Lower lobe of right lung (tissue), 2 donors: ENCODE measurements at regions not wholly inside any gene's neighbourhood (a gene's known extent, or its start where the extent isn't known, plus 50 kb on each side); places are given as distances from the start of the nearest gene placed in this dataset.
"Not testable (repeated sequence)": the region's sequence is repeated elsewhere in the genome, so short reads cannot be mapped to it uniquely, and the experiment has no call there.

Source experiments
- ATAC-seq, 2 donors: fragments of 200-7000 bp; cut with Tn5 transposase; one replicate each; pipeline ENCODE4 v1.9.1; 2020 to 2022; ENCODE audit warnings: mild to moderate bottlenecking in 2 of 2, moderate library complexity in 2 of 2
- DNase-seq: peaks from one replicate; pipeline ENCODE4 v3.0.0-alpha.2; 2020
- H3K27ac ChIP-seq: fragments of 200-600 bp; one replicate; pipeline ENCODE4 v1.8.0; 2022
- H3K27me3 ChIP-seq: fragments of 200-600 bp; one replicate; pipeline ENCODE4 v1.8.0; 2022; ENCODE audit warnings: low read depth
- H3K36me3 ChIP-seq: fragments of 200-600 bp; one replicate; pipeline ENCODE4 v1.8.0; 2022; ENCODE audit warnings: mild to moderate bottlenecking
- H3K4me1 ChIP-seq: fragments of 200-600 bp; one replicate; pipeline ENCODE4 v1.8.0; 2022
- H3K4me3 ChIP-seq: fragments of 200-600 bp; one replicate; pipeline ENCODE4 v1.8.0; 2022; ENCODE audit warnings: mild to moderate bottlenecking
- H3K9me3 ChIP-seq: fragments of 200-600 bp; one replicate; pipeline ENCODE4 v1.8.0; 2022
- intact Hi-C: fragments of 100-400 bp; cut with DNase I; formaldehyde crosslinking; loops from one replicate; pipeline ENCODE4 v1.11.0; 2022
- TF ChIP-seq, protein P1 (sequence below): fragments of 200-600 bp; IDR thresholded peaks from one replicate; pipeline ENCODE4 v1.8.0; 2022; ENCODE audit warnings: antibody characterized with exemption, mild to moderate bottlenecking
- donor health status: DM: no; HTN: yes; CAD: no; lungs with severe emphysema.

GRCh38 chr4:45442466-45442865, 681.4 kb downstream of the GABRG1 start:
- H3K9me3 ChIP-seq: no peaks in the 10 kb centered on the region
- intact Hi-C loops: no loop called here
- ATAC-seq (no peak), DNase-seq (no peak)
- no peak overlapping the region for H3K27ac ChIP-seq
- H3K4me1 ChIP-seq: no peaks in the 10 kb centered on the region
- H3K36me3 ChIP-seq: no peaks in the 10 kb centered on the region
- H3K4me3 ChIP-seq: no peak overlapping the region
- TF ChIP-seq, protein P1, sequence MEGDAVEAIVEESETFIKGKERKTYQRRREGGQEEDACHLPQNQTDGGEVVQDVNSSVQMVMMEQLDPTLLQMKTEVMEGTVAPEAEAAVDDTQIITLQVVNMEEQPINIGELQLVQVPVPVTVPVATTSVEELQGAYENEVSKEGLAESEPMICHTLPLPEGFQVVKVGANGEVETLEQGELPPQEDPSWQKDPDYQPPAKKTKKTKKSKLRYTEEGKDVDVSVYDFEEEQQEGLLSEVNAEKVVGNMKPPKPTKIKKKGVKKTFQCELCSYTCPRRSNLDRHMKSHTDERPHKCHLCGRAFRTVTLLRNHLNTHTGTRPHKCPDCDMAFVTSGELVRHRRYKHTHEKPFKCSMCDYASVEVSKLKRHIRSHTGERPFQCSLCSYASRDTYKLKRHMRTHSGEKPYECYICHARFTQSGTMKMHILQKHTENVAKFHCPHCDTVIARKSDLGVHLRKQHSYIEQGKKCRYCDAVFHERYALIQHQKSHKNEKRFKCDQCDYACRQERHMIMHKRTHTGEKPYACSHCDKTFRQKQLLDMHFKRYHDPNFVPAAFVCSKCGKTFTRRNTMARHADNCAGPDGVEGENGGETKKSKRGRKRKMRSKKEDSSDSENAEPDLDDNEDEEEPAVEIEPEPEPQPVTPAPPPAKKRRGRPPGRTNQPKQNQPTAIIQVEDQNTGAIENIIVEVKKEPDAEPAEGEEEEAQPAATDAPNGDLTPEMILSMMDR: no peak
- H3K27me3 ChIP-seq: no peaks in the 10 kb centered on the region

DNA sequence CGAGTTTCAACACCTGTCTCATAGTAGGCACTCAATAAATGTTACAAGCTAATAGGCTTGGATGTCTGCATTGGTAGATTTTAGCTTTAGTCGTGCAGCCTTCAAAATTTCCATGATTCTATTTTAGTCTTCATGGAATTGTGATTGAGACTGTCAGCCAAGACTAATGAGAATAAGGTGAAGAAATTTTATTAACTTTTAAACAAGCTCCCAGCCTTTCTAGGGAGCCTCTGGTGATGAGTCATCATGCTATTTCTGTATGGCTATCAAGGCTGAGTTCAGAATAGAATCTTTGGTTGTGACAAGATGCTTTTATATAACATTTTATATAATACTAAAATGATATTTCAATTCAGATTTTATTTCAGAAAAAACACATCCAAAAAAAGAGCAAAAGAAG, 685.8 kb downstream of the GABRG1 start:
- Histone ChIP-seq H3K4me3 (no peak overlapping the region), H3K36me3 (no peaks in the 10 kb centered on the region), H3K9me3 (no peaks in the 10 kb centered on the region), H3K4me1 (no peaks in the 10 kb centered on the region), H3K27ac (no peak overlapping the region), H3K27me3 (no peaks in the 10 kb centered on the region)
- intact Hi-C loops: no loop called here
- ATAC-seq (no peak), DNase-seq (no peak)
- TF ChIP-seq, protein P1: no peak

- no peak overlapping the region for H3K4me3 ChIP-seq
- TF ChIP-seq, protein P1: no peak
- no peaks in the 10 kb centered on the region for H3K36me3 ChIP-seq
- H3K27ac ChIP-seq: no peak overlapping the region
- no peak for DNase-seq
- intact Hi-C loops: no loop called here
- no peak for ATAC-seq
- H3K9me3 ChIP-seq: no peaks in the 10 kb centered on the region
- H3K27me3 ChIP-seq: no peaks in the 10 kb centered on the region
- H3K4me1 ChIP-seq: no peaks in the 10 kb centered on the region
These were observed 686.5 kb downstream of the GABRG1 start for GRCh38 chr4:45437381-45437780.

DNA sequence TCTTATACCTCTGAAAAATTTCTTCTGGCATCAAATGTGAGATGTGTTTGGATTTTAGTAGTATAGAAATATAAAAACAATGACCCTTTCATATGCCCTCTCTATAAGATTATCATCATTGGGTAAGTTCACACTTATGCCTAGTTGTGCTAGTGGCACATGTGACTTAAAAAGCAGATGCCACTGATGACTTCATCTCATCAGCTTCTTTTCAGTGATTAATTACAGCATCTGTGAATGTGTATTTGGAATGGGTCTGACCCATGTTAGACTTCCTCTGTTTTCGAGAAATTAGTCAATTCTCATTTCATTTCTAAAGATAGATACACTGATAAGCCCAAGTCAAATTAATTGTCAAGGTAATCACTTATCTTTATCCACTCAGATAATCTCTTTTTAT, 698.7 kb downstream of the GABRG1 start:
- H3K4me3 ChIP-seq: no peak overlapping the region
- ATAC-seq (no peak), DNase-seq (no peak)
- no peak overlapping the region for H3K27ac ChIP-seq
- no peaks in the 10 kb centered on the region for H3K36me3 ChIP-seq
- H3K9me3 ChIP-seq: no peaks in the 10 kb centered on the region
- H3K4me1 ChIP-seq: no peaks in the 10 kb centered on the region
- intact Hi-C loops: no loop called here
- no peaks in the 10 kb centered on the region for H3K27me3 ChIP-seq
- TF ChIP-seq, protein P1: no peak

DNA sequence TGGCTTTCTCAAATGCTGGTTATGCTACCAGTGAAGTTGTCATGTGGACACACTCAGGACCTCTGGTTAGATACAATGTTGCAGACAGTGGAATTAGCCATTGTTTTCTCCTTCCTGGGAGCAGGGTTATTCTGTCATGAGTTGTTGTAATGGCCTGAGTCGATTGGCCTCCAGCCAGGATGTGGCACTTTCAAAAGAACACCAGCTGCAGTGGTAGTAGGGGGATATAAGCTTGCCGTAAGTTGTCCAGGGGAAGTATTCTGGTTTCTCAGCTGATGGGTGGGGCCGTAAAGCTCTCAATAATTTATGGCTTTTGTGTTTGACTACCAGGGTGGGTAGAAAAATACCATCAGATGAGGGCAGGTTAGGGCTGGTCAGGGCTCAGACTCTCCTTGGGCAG, 697.5 kb upstream of the GNPDA2 start:
- Histone ChIP-seq H3K36me3 (no peaks in the 10 kb centered on the region), H3K4me3 (no peak overlapping the region), H3K27ac (no peak overlapping the region), H3K4me1 (no peaks in the 10 kb centered on the region), H3K9me3 (no peaks in the 10 kb centered on the region), H3K27me3 (no peaks in the 10 kb centered on the region)
- DNase-seq (no peak), ATAC-seq (no peak)
- intact Hi-C loops: no loop called here
- TF ChIP-seq, protein P1: no peak

DNA sequence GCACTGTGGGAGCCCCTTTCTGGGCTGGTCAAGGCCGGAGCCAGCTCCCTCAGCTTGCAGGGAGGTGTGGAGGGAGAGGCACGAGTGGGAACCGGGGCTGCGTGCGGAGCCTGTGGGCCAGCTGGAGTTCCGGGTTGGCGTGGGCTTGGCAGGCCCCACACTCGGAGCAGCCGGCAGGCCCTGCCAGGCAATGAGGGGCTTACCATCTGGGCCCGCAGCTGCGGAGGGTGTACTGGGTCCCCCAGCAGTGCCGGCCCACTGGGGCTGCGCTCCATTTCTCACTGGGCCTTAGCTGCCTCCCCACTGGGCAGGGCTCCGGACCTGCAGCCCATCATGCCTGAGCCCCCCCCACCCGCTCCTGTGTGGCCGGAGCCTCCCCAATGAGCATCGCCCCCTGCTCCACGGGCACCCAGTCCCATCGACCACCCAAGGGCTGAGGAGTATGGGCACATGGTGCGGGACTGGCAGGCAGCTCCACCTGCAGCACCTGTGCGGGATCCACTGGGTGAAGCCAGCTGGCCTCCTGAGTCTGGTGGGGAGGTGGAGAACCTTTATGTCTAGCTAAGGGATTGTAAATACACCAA, 693.8 kb upstream of the GNPDA2 start:
- H3K4me1 ChIP-seq, intact Hi-C loops, DNase-seq, H3K27me3 ChIP-seq, H3K9me3 ChIP-seq, H3K36me3 ChIP-seq, H3K27ac ChIP-seq, H3K4me3 ChIP-seq, ATAC-seq: not testable (repeated sequence)
